SK-N-SH treated with all-trans-retinoic acid at 6 μM for 48 hours (cell line): ENCODE measurements at regions not wholly inside any gene's neighbourhood (a gene's known extent, or its start where the extent isn't known, plus 50 kb on each side); places are given as distances from the start of the nearest gene placed in this dataset.

Experiments
- ATAC-seq: fragments of 200-7000 bp; cut with Tn5 transposase; 3 replicates; pipeline ENCODE4 v1.9.1; 2020; ENCODE audit warnings: mild to moderate bottlenecking, moderate library complexity
- ARNTL ChIP-seq: fragments of 450-650 bp; formaldehyde crosslinking; IDR thresholded peaks from 2 replicates; pipeline ENCODE4 v1.5.0; 2020; ENCODE audit warnings: low read depth, mild to moderate bottlenecking, moderate library complexity, borderline replicate concordance
- BACH2 ChIP-seq: fragments of 250-450 bp; sonication (Bioruptor Pico); IDR thresholded peaks from 2 replicates; pipeline ENCODE4 v1.9.0; 2021; ENCODE audit warnings: mild to moderate bottlenecking, borderline replicate concordance
- CREB5 ChIP-seq: fragments of 250-450 bp; sonication (Bioruptor Pico); IDR thresholded peaks from 2 replicates; pipeline ENCODE4 v1.5.1; 2020; ENCODE audit warnings: low read depth, mild to moderate bottlenecking, moderate library complexity
- CSDC2 ChIP-seq: fragments of 250-450 bp; sonication (Bioruptor Pico); IDR thresholded peaks from 2 replicates; pipeline ENCODE4 v1.5.0; 2020; ENCODE audit warnings: mild to moderate bottlenecking, moderate library complexity
- ESRRG ChIP-seq: fragments of 250-450 bp; sonication (Bioruptor Pico); IDR thresholded peaks from 2 replicates; pipeline ENCODE4 v1.6.1; 2021; ENCODE audit warnings: mild to moderate bottlenecking
- GLIS3 ChIP-seq: fragments of 250-450 bp; sonication (Bioruptor Pico); IDR thresholded peaks from 2 replicates; pipeline ENCODE4 v1.5.0; 2020; ENCODE audit warnings: mild to moderate bottlenecking, moderate library complexity
- ISL1 ChIP-seq: fragments of 250-450 bp; sonication (Bioruptor Pico); IDR thresholded peaks from 2 replicates; pipeline ENCODE4 v2.1.2; 2022; ENCODE audit warnings: mild to moderate bottlenecking, moderate library complexity
- OSR1 ChIP-seq: fragments of 250-450 bp; sonication (Bioruptor Pico); IDR thresholded peaks from 2 replicates; pipeline ENCODE4 v1.8.0; 2022; ENCODE audit warnings: moderate library complexity, mild to moderate bottlenecking, inconsistent platforms
- POU6F1 ChIP-seq: fragments of 250-450 bp; sonication (Bioruptor Pico); IDR thresholded peaks from 2 replicates; pipeline ENCODE4 v1.8.0; 2021; ENCODE audit warnings: low read depth, mild to moderate bottlenecking, moderate library complexity, borderline replicate concordance
- PPARA ChIP-seq: fragments of 250-450 bp; sonication (Bioruptor Pico); IDR thresholded peaks from 2 replicates; pipeline ENCODE4 v1.5.0; 2020; ENCODE audit warnings: mild to moderate bottlenecking, borderline replicate concordance
- SNAI2 ChIP-seq: fragments of 250-450 bp; sonication (Bioruptor Pico); IDR thresholded peaks from 2 replicates; pipeline ENCODE4 v1.5.0; 2020; ENCODE audit warnings: mild to moderate bottlenecking, moderate library complexity
- TCF4 ChIP-seq: fragments of 250-450 bp; sonication (Bioruptor Pico); IDR thresholded peaks from 2 replicates; pipeline ENCODE4 v1.8.0; 2021; ENCODE audit warnings: mild to moderate bottlenecking, moderate library complexity, borderline replicate concordance
- TOX ChIP-seq: fragments of 250-450 bp; sonication (Bioruptor Pico); IDR thresholded peaks from 2 replicates; pipeline ENCODE4 v1.8.0; 2021; ENCODE audit warnings: mild to moderate bottlenecking, moderate library complexity, borderline replicate concordance
- ZC3H10 ChIP-seq: fragments of 250-450 bp; sonication (Bioruptor Pico); IDR thresholded peaks from 2 replicates; pipeline ENCODE4 v1.5.1; 2021; ENCODE audit warnings: mild to moderate bottlenecking, moderate library complexity
- ZFP3 ChIP-seq: fragments of 250-450 bp; sonication (Bioruptor Pico); IDR thresholded peaks from 2 replicates; pipeline ENCODE4 v1.5.0; 2020; ENCODE audit warnings: mild to moderate bottlenecking, moderate library complexity
- ZFP30 ChIP-seq: fragments of 450-650 bp; formaldehyde crosslinking; IDR thresholded peaks from 2 replicates; pipeline ENCODE4 v1.5.0; 2022; ENCODE audit warnings: mild to moderate bottlenecking, moderate library complexity
- ZNF565 ChIP-seq: fragments of 450-650 bp; formaldehyde crosslinking; conservative IDR thresholded peaks from 2 replicates; pipeline ENCODE4 v1.5.0; 2020; ENCODE audit warnings: low read depth, mild to moderate bottlenecking, moderate library complexity
- ZNF70 ChIP-seq: fragments of 450-650 bp; formaldehyde crosslinking; IDR thresholded peaks from 2 replicates; pipeline ENCODE4 v1.5.0; 2020; ENCODE audit warnings: mild to moderate bottlenecking, moderate library complexity
- ZNF8 ChIP-seq: fragments of 450-650 bp; formaldehyde crosslinking; IDR thresholded peaks from 2 replicates; pipeline ENCODE4 v1.5.0; 2020; ENCODE audit warnings: mild to moderate bottlenecking, moderate library complexity
- TF ChIP-seq, protein P1 (sequence below): fragments of 250-450 bp; sonication (Bioruptor Pico); IDR thresholded peaks from 2 replicates; pipeline ENCODE4 v1.5.1; 2021; ENCODE audit warnings: mild to moderate bottlenecking, moderate library complexity
- TF ChIP-seq, protein P2 (sequence below): fragments of 250-450 bp; sonication (Bioruptor Pico); IDR thresholded peaks from 2 replicates; pipeline ENCODE4 v1.5.0; 2020; ENCODE audit warnings: mild to moderate bottlenecking, moderate library complexity
- TF ChIP-seq, protein P3 (sequence below): fragments of 250-450 bp; sonication (Bioruptor Pico); IDR thresholded peaks from 2 replicates; pipeline ENCODE4 v1.8.0; 2020; ENCODE audit warnings: mild to moderate bottlenecking, moderate library complexity, borderline replicate concordance

DNA sequence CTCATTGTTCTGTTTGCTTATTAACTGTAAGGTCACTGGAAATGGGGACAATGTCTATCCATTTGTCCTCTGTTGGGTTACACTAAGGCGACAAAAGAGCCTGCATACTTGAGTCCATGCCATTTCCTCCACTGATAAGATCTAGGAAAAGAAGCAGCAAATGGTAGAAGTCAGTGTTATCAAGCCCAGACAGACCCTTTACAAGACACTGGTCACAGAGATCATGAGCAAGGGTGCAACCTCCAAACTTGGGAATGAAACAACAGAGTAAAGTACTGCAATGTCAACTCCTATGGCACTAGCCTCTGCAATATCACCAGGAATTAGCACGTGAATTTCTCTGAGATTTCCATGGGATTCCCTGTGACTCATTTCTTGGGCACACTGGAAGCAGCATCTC, 126.9 kb downstream of the ID4 start:
- ATAC-seq: no peak
- TF ChIP-seq BACH2 (CRISPR knock-in tag): no peak
- no peak for TF ChIP-seq ZFP3 (CRISPR knock-in tag)
- no peak for TF ChIP-seq POU6F1 (CRISPR knock-in tag)
- no peak for TF ChIP-seq TCF4 (CRISPR knock-in tag)
- no peak for TF ChIP-seq CSDC2 (CRISPR knock-in tag)
- TF ChIP-seq ARNTL (CRISPR knock-in tag): no peak
- no peak for TF ChIP-seq ZFP30 (CRISPR knock-in tag)
- TF ChIP-seq, all 23 proteins: peak for 0

DNA sequence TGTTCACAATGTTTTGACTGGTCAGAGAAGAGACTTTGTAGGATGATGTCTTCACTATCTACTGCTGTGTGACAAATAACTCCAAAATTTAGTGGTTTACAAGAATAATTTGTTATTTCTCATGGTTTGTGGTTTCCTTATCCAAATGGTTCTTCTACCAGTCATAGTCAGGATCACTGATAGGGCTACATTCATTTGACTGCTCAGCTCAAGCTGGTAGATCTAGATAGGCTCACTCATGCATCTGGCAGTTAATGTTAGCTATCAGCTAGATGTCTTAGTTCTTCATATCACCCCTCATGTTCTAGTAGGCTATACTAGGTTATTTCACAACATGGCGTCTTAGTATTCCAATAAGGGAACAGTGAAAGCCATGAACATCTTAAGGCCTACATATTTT, 131.0 kb downstream of the ID4 start:
- no peak for TF ChIP-seq ISL1 (CRISPR knock-in tag)
- TF ChIP-seq ZFP3 (CRISPR knock-in tag): no peak
- TF ChIP-seq OSR1: no peak
- no peak for TF ChIP-seq ESRRG (CRISPR knock-in tag)
- TF ChIP-seq ZNF70 (CRISPR knock-in tag): no peak
- TF ChIP-seq TOX: no peak
- TF ChIP-seq SNAI2 (CRISPR knock-in tag): no peak
- no peak for TF ChIP-seq CSDC2 (CRISPR knock-in tag)
- no peak for TF ChIP-seq POU6F1 (CRISPR knock-in tag)
- TF ChIP-seq ZC3H10 (CRISPR knock-in tag): no peak
- TF ChIP-seq, protein P1, sequence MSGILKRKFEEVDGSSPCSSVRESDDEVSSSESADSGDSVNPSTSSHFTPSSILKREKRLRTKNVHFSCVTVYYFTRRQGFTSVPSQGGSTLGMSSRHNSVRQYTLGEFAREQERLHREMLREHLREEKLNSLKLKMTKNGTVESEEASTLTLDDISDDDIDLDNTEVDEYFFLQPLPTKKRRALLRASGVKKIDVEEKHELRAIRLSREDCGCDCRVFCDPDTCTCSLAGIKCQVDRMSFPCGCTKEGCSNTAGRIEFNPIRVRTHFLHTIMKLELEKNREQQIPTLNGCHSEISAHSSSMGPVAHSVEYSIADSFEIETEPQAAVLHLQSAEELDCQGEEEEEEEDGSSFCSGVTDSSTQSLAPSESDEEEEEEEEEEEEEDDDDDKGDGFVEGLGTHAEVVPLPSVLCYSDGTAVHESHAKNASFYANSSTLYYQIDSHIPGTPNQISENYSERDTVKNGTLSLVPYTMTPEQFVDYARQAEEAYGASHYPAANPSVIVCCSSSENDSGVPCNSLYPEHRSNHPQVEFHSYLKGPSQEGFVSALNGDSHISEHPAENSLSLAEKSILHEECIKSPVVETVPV (CRISPR knock-in tag): no peak
- no peak for TF ChIP-seq ZNF565 (CRISPR knock-in tag)
- TF ChIP-seq PPARA: no peak
- TF ChIP-seq, protein P2, sequence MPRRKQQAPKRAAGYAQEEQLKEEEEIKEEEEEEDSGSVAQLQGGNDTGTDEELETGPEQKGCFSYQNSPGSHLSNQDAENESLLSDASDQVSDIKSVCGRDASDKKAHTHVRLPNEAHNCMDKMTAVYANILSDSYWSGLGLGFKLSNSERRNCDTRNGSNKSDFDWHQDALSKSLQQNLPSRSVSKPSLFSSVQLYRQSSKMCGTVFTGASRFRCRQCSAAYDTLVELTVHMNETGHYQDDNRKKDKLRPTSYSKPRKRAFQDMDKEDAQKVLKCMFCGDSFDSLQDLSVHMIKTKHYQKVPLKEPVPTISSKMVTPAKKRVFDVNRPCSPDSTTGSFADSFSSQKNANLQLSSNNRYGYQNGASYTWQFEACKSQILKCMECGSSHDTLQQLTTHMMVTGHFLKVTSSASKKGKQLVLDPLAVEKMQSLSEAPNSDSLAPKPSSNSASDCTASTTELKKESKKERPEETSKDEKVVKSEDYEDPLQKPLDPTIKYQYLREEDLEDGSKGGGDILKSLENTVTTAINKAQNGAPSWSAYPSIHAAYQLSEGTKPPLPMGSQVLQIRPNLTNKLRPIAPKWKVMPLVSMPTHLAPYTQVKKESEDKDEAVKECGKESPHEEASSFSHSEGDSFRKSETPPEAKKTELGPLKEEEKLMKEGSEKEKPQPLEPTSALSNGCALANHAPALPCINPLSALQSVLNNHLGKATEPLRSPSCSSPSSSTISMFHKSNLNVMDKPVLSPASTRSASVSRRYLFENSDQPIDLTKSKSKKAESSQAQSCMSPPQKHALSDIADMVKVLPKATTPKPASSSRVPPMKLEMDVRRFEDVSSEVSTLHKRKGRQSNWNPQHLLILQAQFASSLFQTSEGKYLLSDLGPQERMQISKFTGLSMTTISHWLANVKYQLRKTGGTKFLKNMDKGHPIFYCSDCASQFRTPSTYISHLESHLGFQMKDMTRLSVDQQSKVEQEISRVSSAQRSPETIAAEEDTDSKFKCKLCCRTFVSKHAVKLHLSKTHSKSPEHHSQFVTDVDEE (CRISPR knock-in tag): no peak
- no peak for TF ChIP-seq TCF4 (CRISPR knock-in tag)
- TF ChIP-seq CREB5 (CRISPR knock-in tag): no peak
- TF ChIP-seq ZNF8 (CRISPR knock-in tag): no peak
- no peak for TF ChIP-seq GLIS3 (CRISPR knock-in tag)
- TF ChIP-seq ARNTL (CRISPR knock-in tag): no peak
- ATAC-seq: no peak

- ATAC-seq: no peak
Measured at GRCh38 chr6:19972221-19972620, 135.1 kb downstream of the ID4 start.

More at GRCh38 chr6:19972221-19972620, 135.1 kb downstream of the ID4 start:
- no peak for TF ChIP-seq ESRRG (CRISPR knock-in tag)
- TF ChIP-seq GLIS3 (CRISPR knock-in tag): no peak
- TF ChIP-seq, protein P3, sequence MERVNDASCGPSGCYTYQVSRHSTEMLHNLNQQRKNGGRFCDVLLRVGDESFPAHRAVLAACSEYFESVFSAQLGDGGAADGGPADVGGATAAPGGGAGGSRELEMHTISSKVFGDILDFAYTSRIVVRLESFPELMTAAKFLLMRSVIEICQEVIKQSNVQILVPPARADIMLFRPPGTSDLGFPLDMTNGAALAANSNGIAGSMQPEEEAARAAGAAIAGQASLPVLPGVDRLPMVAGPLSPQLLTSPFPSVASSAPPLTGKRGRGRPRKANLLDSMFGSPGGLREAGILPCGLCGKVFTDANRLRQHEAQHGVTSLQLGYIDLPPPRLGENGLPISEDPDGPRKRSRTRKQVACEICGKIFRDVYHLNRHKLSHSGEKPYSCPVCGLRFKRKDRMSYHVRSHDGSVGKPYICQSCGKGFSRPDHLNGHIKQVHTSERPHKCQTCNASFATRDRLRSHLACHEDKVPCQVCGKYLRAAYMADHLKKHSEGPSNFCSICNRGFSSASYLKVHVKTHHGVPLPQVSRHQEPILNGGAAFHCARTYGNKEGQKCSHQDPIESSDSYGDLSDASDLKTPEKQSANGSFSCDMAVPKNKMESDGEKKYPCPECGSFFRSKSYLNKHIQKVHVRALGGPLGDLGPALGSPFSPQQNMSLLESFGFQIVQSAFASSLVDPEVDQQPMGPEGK (CRISPR knock-in tag): no peak
- no peak for TF ChIP-seq TOX
- TF ChIP-seq ZFP3 (CRISPR knock-in tag): no peak
- TF ChIP-seq ZNF8 (CRISPR knock-in tag): no peak
- TF ChIP-seq, all 23 proteins: peak for 0
